ENCODE measurements at regions not wholly inside any gene's neighbourhood (a gene's known extent, or its start where the extent isn't known, plus 50 kb on each side); places are given as distances from the start of the nearest gene placed in this dataset.

GRCh38 chr13:74084375-74084935 lies 49.7 kb downstream of the KLF12 start:
- no peak for DNase-seq (ENCODE audit: low spot score)

- no peak for DNase-seq (ENCODE audit: low spot score)
These were observed 51.5 kb downstream of the KLF12 start for GRCh38 chr13:74082741-74083160.

GRCh38 chr13:74080762-74081161 lies 53.4 kb downstream of the KLF12 start:
- DNase-seq (ENCODE audit: low spot score), result peak; percentile 25

GRCh38 chr13:74077792-74078191 lies 56.4 kb downstream of the KLF12 start:
- DNase-seq (ENCODE audit: low spot score), result no peak

- no peak for DNase-seq (ENCODE audit: low spot score)
These were observed 56.8 kb downstream of the KLF12 start for GRCh38 chr13:74077375-74077774.

- DNase-seq (ENCODE audit: low spot score), result no peak
These were observed 59.5 kb downstream of the KLF12 start for GRCh38 chr13:74074723-74075122.

- DNase-seq (ENCODE audit: low spot score), result no peak
These were observed 60.9 kb downstream of the KLF12 start for GRCh38 chr13:74073274-74073673.

GRCh38 chr13:74070513-74070912 lies 63.7 kb downstream of the KLF12 start:
- no peak for DNase-seq (ENCODE audit: low spot score)

GRCh38 chr13:74070065-74070464 lies 64.1 kb downstream of the KLF12 start:
- DNase-seq (ENCODE audit: low spot score), result peak; percentile 55

- DNase-seq (ENCODE audit: low spot score), result no peak
These were observed 65.7 kb downstream of the KLF12 start for GRCh38 chr13:74068471-74068870.

GRCh38 chr13:74067818-74068217 lies 66.4 kb downstream of the KLF12 start:
- no peak for DNase-seq (ENCODE audit: low spot score)

- no peak for DNase-seq (ENCODE audit: low spot score)
These were observed 67.3 kb downstream of the KLF12 start for GRCh38 chr13:74066937-74067336.

GRCh38 chr13:74064805-74065312 lies 69.3 kb downstream of the KLF12 start:
- no peak for DNase-seq (ENCODE audit: low spot score)

- DNase-seq (ENCODE audit: low spot score), result no peak
These were observed 70.6 kb downstream of the KLF12 start for GRCh38 chr13:74063533-74064100.

- peak; percentile 23 for DNase-seq (ENCODE audit: low spot score)
These were observed 71.3 kb downstream of the KLF12 start for GRCh38 chr13:74062933-74063332.

- DNase-seq (ENCODE audit: low spot score), result peak; percentile 41
These were observed 72.1 kb downstream of the KLF12 start for GRCh38 chr13:74061926-74062595.

- DNase-seq (ENCODE audit: low spot score), result no peak
These were observed 77.2 kb downstream of the KLF12 start for GRCh38 chr13:74056801-74057542.

GRCh38 chr13:74052402-74052928 lies 81.7 kb downstream of the KLF12 start:
- DNase-seq (ENCODE audit: low spot score), result no peak

GRCh38 chr13:74048756-74049155 lies 85.4 kb downstream of the KLF12 start:
- no peak for DNase-seq (ENCODE audit: low spot score)

GRCh38 chr13:74047931-74048600 lies 86.1 kb downstream of the KLF12 start:
- DNase-seq (ENCODE audit: low spot score), result no peak

GRCh38 chr13:74046431-74046830 lies 87.8 kb downstream of the KLF12 start:
- DNase-seq (ENCODE audit: low spot score), result no peak

- DNase-seq (ENCODE audit: low spot score), result no peak
These were observed 88.6 kb downstream of the KLF12 start for GRCh38 chr13:74045583-74045982.

Data from CD4-positive, alpha-beta T cell treated with Interleukin-15 for 4 hours (primary cell).